Panc1 (cell line): ENCODE measurements at regions not wholly inside any gene's neighbourhood (a gene's known extent, or its start where the extent isn't known, plus 50 kb on each side); places are given as distances from the start of the nearest gene placed in this dataset.

Experiments
- ATAC-seq: fragments of 200-7000 bp; cut with Tn5 transposase; 2 replicates; pipeline ENCODE4 v1.9.1; 2020; ENCODE audit warnings: mild to moderate bottlenecking, moderate library complexity
- BruUV-seq: library from RNA; stranded (reverse); fragments of 400-500 nt; replicated peaks from 2 replicates; lab custom pipeline; 2021; lab: Mats Ljungman, UMichigan
- CTCF ChIA-PET: fragments of 300-600 bp; sonication (Branson Sonifier 250); formaldehyde crosslinking; loops from one replicate; lab custom pipeline; 2022; ENCODE audit warnings: antibody characterized with exemption; lab: Charles Lee
- POLR2A ChIA-PET: fragments of 300-600 bp; sonication (Branson Sonifier 250); formaldehyde crosslinking; loops from one replicate; lab custom pipeline; 2022; ENCODE audit warnings: antibody characterized with exemption; lab: Charles Lee
- DNase-seq: peaks from one replicate; pipeline ENCODE4 v3.0.0-alpha.2; 2010; ENCODE audit warnings: low read depth, low spot score
- H3K27ac ChIP-seq: 2 replicates; pipeline ENCODE4 v1.5.1; 2011; ENCODE audit warnings: mild to moderate bottlenecking, low read length, inconsistent platforms
- H3K27me3 ChIP-seq: fragments of 200-500 bp; sonication (Bioruptor generic); 2 replicates; pipeline ENCODE4 v1.6.0; 2014; ENCODE audit warnings: low read length, inconsistent platforms; ENCODE audit not compliant: control insufficient read depth, insufficient read depth
- H3K36me3 ChIP-seq: fragments of 200-500 bp; sonication (Bioruptor generic); 2 replicates; pipeline ENCODE4 v1.5.1; 2014; ENCODE audit warnings: inconsistent platforms, mild to moderate bottlenecking, low read length, moderate library complexity; ENCODE audit not compliant: control insufficient read depth, insufficient read depth
- H3K4me1 ChIP-seq: 2 replicates; pipeline ENCODE4 v1.5.1; 2011; ENCODE audit warnings: inconsistent platforms, mild to moderate bottlenecking, low read length, moderate library complexity; ENCODE audit not compliant: control insufficient read depth, insufficient read depth
- H3K4me3 ChIP-seq, 2 experiments: 2 replicates each; pipeline ENCODE4 v1.5.1; 2011 to 2012; ENCODE audit warnings: low read depth in 2 of 2, low read length in 2 of 2, mild to moderate bottlenecking in 2 of 2, inconsistent platforms in 1 of 2, moderate library complexity in 1 of 2
- H3K9me3 ChIP-seq: fragments of 200-500 bp; sonication (Bioruptor generic); 2 replicates; pipeline ENCODE4 v1.5.1; 2014; ENCODE audit warnings: low read depth, mild to moderate bottlenecking, inconsistent platforms, low read length, moderate library complexity; ENCODE audit not compliant: control insufficient read depth, insufficient read depth
- CTCF ChIP-seq: fragments of 450-650 bp; IDR thresholded peaks from 2 replicates; pipeline ENCODE4 v1.5.1; 2017; ENCODE audit warnings: mild to moderate bottlenecking
- POLR2AphosphoS5 ChIP-seq: IDR thresholded peaks from 2 replicates; pipeline ENCODE4 v1.6.1; 2012; ENCODE audit warnings: mild to moderate bottlenecking, low read depth, low read length, moderate library complexity
- REST ChIP-seq, 2 experiments: IDR thresholded peaks; 2 replicates each; pipeline ENCODE4 v1.6.1; 2011 to 2012; ENCODE audit warnings: low read depth in 2 of 2, control low read depth in 1 of 2, low read length in 1 of 2, mild to moderate bottlenecking in 1 of 2, moderate library complexity in 1 of 2; ENCODE audit not compliant: insufficient read depth in 1 of 2
- SIN3A ChIP-seq: IDR thresholded peaks from 2 replicates; pipeline ENCODE4 v1.6.1; 2012; ENCODE audit warnings: low read depth, mild to moderate bottlenecking, low read length, moderate library complexity, borderline replicate concordance; ENCODE audit not compliant: insufficient read depth
- TCF7L2 ChIP-seq: IDR thresholded peaks from 2 replicates; pipeline ENCODE4 v1.6.1; 2011; ENCODE audit warnings: mild to moderate bottlenecking, low read depth, low read length, inconsistent platforms
- in situ Hi-C: cut with HindIII; loops from 2 replicates; pipeline ENCODE4 v1.10.0; 2016; ENCODE audit warnings: low sequenced_read_pairs, low pct_unique_long_range_greater_than_20kb
- intact Hi-C: fragments of 100-400 bp; cut with micrococcal nuclease; formaldehyde crosslinking; loops from one replicate; pipeline ENCODE4 v1.10.0; 2022; ENCODE audit not compliant: unreplicated experiment

GRCh38 chr12:126232711-126233110, 1167.5 kb downstream of the AACS start:
- ChIA-PET CTCF (no interaction called here), POLR2A (no interaction called here)
- TF ChIP-seq CTCF, result no peak
- TF ChIP-seq REST (IDR thresholded peaks at IDR 0.05; ENCODE audit: insufficient read depth in 1 of 2, low read depth in 2 of 2, low read length in 1 of 2), result no peak
- TF ChIP-seq TCF7L2, result no peak
- TF ChIP-seq SIN3A, result no peak
- no peak for TF ChIP-seq POLR2AphosphoS5
- H3K27ac ChIP-seq, result no peak overlapping the region
- in situ Hi-C loops, result no loop called here
- no TSS peak for BruUV-seq
- no peak for DNase-seq
- no peak overlapping the region for H3K4me3 ChIP-seq
- no peaks in the 10 kb centered on the region for H3K36me3 ChIP-seq
- intact Hi-C loops, result no loop called here
- ATAC-seq, result no peak
- H3K27me3 ChIP-seq, result no peaks in the 10 kb centered on the region
- no peaks in the 10 kb centered on the region for H3K9me3 ChIP-seq
- H3K4me1 ChIP-seq, result no peaks in the 10 kb centered on the region

- ChIA-PET POLR2A (no interaction called here), CTCF (no interaction called here)
- in situ Hi-C loops (no loop called here), intact Hi-C loops (no loop called here)
- Histone ChIP-seq H3K4me3 (no peak overlapping the region), H3K27ac (no peak overlapping the region), H3K9me3 (no peaks in the 10 kb centered on the region), H3K36me3 (no peaks in the 10 kb centered on the region), H3K27me3 (no peaks in the 10 kb centered on the region), H3K4me1 (no peaks in the 10 kb centered on the region)
- ATAC-seq (no peak), DNase-seq (no peak)
- BruUV-seq, result no TSS peak
- no peak for TF ChIP-seq SIN3A
- no peak for TF ChIP-seq CTCF
- no peak for TF ChIP-seq POLR2AphosphoS5
- TF ChIP-seq REST (IDR thresholded peaks at IDR 0.05; ENCODE audit: insufficient read depth in 1 of 2, low read depth in 2 of 2, low read length in 1 of 2), result no peak
- no peak for TF ChIP-seq TCF7L2
Observed at GRCh38 chr12:126233625-126234024, 1168.4 kb downstream of the AACS start.
